GM12878 (cell line): ENCODE measurements at regions not wholly inside any gene's neighbourhood (a gene's known extent, or its start where the extent isn't known, plus 50 kb on each side); places are given as distances from the start of the nearest gene placed in this dataset.

ENCODE experiments used
- ATAC-seq: fragments of 200-7000 bp; cut with Tn5 transposase; 3 replicates; pipeline ENCODE4 v1.9.1; 2020; ENCODE audit warnings: mild to moderate bottlenecking, moderate library complexity
- BruUV-seq: library from RNA; stranded (reverse); fragments of 400-500 nt; replicated peaks from 2 replicates; lab custom pipeline; 2021; lab: Mats Ljungman, UMichigan
- CTCF ChIA-PET: fragments of 300-600 bp; sonication (Branson Sonifier 250); formaldehyde crosslinking; extraction: SDS; loops from one replicate; lab custom pipeline; 2021; ENCODE audit warnings: inconsistent platforms; lab: Yijun Ruan, JAX
- POLR2A ChIA-PET: fragments of 350-600 bp; formaldehyde crosslinking; extraction: SDS; loops from one replicate; lab custom pipeline; 2021; ENCODE audit warnings: inconsistent platforms; lab: Charles Lee
- RAD21 ChIA-PET: fragments of 300-600 bp; sonication (Branson Sonifier 250); formaldehyde crosslinking; loops from one replicate; lab custom pipeline; 2023; ENCODE audit warnings: antibody characterized with exemption; ENCODE audit not compliant: unreplicated experiment; lab: Charles Lee
- SMC1A ChIA-PET: fragments of 300-600 bp; sonication (Branson Sonifier 250); formaldehyde crosslinking; loops from one replicate; lab custom pipeline; 2023; ENCODE audit not compliant: unreplicated experiment, uncharacterized antibody; lab: Charles Lee
- DNase-seq: peaks from one replicate; pipeline ENCODE4 v3.0.0-alpha.2; 2011; ENCODE audit warnings: low read depth, low spot score
- FAIRE-seq: peaks from 3 replicates; lab custom pipeline; 2011; peaks lifted over from hg19 to GRCh38; lab: Jason Lieb, UNC
- H2AFZ ChIP-seq: 2 replicates; pipeline ENCODE4 v1.6.0; 2011; ENCODE audit warnings: low read depth, low read length, control low read depth; ENCODE audit not compliant: control insufficient read depth
- H3K27ac ChIP-seq: 2 replicates; pipeline ENCODE4 v1.5.1; 2011; ENCODE audit warnings: control low read depth; ENCODE audit not compliant: control insufficient read depth, insufficient read depth
- H3K27me3 ChIP-seq, 2 experiments: replicated peaks in 1 of 2; 2 replicates each; pipeline versions ENCODE4 v1.6.0 to v1.6.1; 2011; ENCODE audit warnings: low read length in 1 of 2; ENCODE audit not compliant: control insufficient read depth in 2 of 2, insufficient read depth in 2 of 2
- H3K36me3 ChIP-seq, 2 experiments: 2 replicates each; pipeline ENCODE4 v1.5.1; 2011; ENCODE audit warnings: low read length in 1 of 2; ENCODE audit not compliant: control insufficient read depth in 2 of 2, insufficient read depth in 2 of 2
- H3K4me1 ChIP-seq: 2 replicates; pipeline ENCODE4 v1.6.1; 2011; ENCODE audit warnings: mild to moderate bottlenecking, low read length, moderate library complexity, mixed read lengths; ENCODE audit not compliant: control insufficient read depth, insufficient read depth
- H3K4me2 ChIP-seq: 2 replicates; pipeline ENCODE4 v1.6.0; 2011; ENCODE audit warnings: control low read depth; ENCODE audit not compliant: control insufficient read depth, insufficient read depth
- H3K4me3 ChIP-seq: fragments of 200-600 bp; sonication (generic); 2 replicates; pipeline ENCODE4 v1.5.1; 2016
- H3K79me2 ChIP-seq: 2 replicates; pipeline ENCODE4 v1.6.0; 2011; ENCODE audit warnings: low read length; ENCODE audit not compliant: control insufficient read depth, insufficient read depth
- H3K9ac ChIP-seq: 2 replicates; pipeline ENCODE4 v1.8.0; 2011; ENCODE audit warnings: low read length, control low read depth, mixed read lengths; ENCODE audit not compliant: control insufficient read depth, insufficient read depth
- H3K9me3 ChIP-seq: replicated peaks from 3 replicates; pipeline ENCODE4 v1.5.1; 2011; ENCODE audit warnings: mild to moderate bottlenecking, low read length; ENCODE audit not compliant: control insufficient read depth, insufficient read depth
- H4K20me1 ChIP-seq: 2 replicates; pipeline ENCODE4 v1.6.0; 2011; ENCODE audit not compliant: control insufficient read depth, insufficient read depth
- ATF7 ChIP-seq: fragments of 450-650 bp; IDR thresholded peaks from 2 replicates; pipeline ENCODE4 v1.6.1; 2016; ENCODE audit warnings: low read depth, mild to moderate bottlenecking
- BRCA1 ChIP-seq: IDR thresholded peaks from 2 replicates; pipeline ENCODE4 v1.6.1; 2011; ENCODE audit warnings: low read depth, low read length, improper control_type of control experiment
- CEBPB ChIP-seq, 2 experiments: fragments of 150-350 bp in 1 of 2; IDR thresholded peaks; 2 replicates each; pipeline ENCODE4 v1.6.1; 2012 to 2014; ENCODE audit warnings: low read depth in 2 of 2, low read length in 2 of 2, borderline replicate concordance in 1 of 2, inconsistent platforms in 1 of 2
- HDGF ChIP-seq: fragments of 450-650 bp; IDR thresholded peaks from 2 replicates; pipeline ENCODE4 v1.6.1; 2016; ENCODE audit warnings: antibody characterized with exemption
- IRF5 ChIP-seq: fragments of 450-650 bp; IDR thresholded peaks from 2 replicates; pipeline ENCODE4 v1.6.1; 2017; ENCODE audit warnings: borderline replicate concordance
- NFXL1 ChIP-seq: fragments of 450-650 bp; IDR thresholded peaks from 2 replicates; pipeline ENCODE4 v1.6.1; 2017; ENCODE audit warnings: antibody characterized with exemption, mild to moderate bottlenecking, borderline replicate concordance
- NFYA ChIP-seq: IDR thresholded peaks from 2 replicates; pipeline ENCODE4 v1.6.1; 2011; ENCODE audit warnings: low read depth, mild to moderate bottlenecking, low read length, improper control_type of control experiment, borderline replicate concordance
- NKRF ChIP-seq: fragments of 450-650 bp; conservative IDR thresholded peaks from 2 replicates; pipeline ENCODE4 v1.6.1; 2017; ENCODE audit warnings: mild to moderate bottlenecking, moderate library complexity
- SREBF1 ChIP-seq: IDR thresholded peaks from 2 replicates; pipeline ENCODE4 v1.6.1; 2012; ENCODE audit warnings: mild to moderate bottlenecking, low read length
- SRF ChIP-seq, 2 experiments: IDR thresholded peaks; 2 replicates each; pipeline ENCODE4 v1.6.1; 2011; ENCODE audit warnings: low read depth in 2 of 2, low read length in 2 of 2, mild to moderate bottlenecking in 1 of 2, moderate library complexity in 1 of 2
- WGBS: methylation state at CpG from one replicate; pipeline ENCODE4 v1.1.6; 2016; ENCODE audit warnings: low lambda C conversion rate; ENCODE audit not compliant: insufficient replicate concordance, insufficient coverage; ENCODE audit errors: missing lambda C conversion rate; 5-methylcytosine and 5-hydroxymethylcytosine counted together
- in situ Hi-C: fragments of 300-500 bp; cut with MboI; formaldehyde crosslinking; loops from 9 replicates; pipeline ENCODE4 v1.14.3; 2018; ENCODE audit warnings: mixed read lengths
- intact Hi-C: fragments of 100-400 bp; cut with micrococcal nuclease; formaldehyde crosslinking; loops from one replicate; pipeline ENCODE4 v1.14.2; 2022; ENCODE audit not compliant: unreplicated experiment

GRCh38 chr15:77782691-77783090 is 150.0 kb upstream of the LINGO1 start:
- Histone ChIP-seq H2AFZ (no peak overlapping the region), H3K9ac (no peak overlapping the region), H3K9me3 (no peaks in the 10 kb centered on the region; the same call in 2 of the 3 replicates), H3K4me2 (no peak overlapping the region), H3K27me3 (no peaks in the 10 kb centered on the region; a peak in 1 of 4 replicates), H3K36me3 (no peaks in the 10 kb centered on the region), H3K4me1 (no peaks in the 10 kb centered on the region), H4K20me1 (no peaks in the 10 kb centered on the region), H3K4me3 (no peak overlapping the region), H3K79me2 (no peaks in the 10 kb centered on the region), H3K27ac (no peak overlapping the region)
- no peak for FAIRE-seq
- ATAC-seq, result no peak
- CTCF ChIA-PET, result no interaction called here
- no TSS peak for BruUV-seq
- RAD21 ChIA-PET, result no interaction called here
- 7% methylated on average over 4 of the region's 4 CpGs for WGBS
- POLR2A ChIA-PET, result no interaction called here
- in situ Hi-C loops, result no loop called here
- no peak for TF ChIP-seq NKRF
- no peak for TF ChIP-seq NFXL1
- TF ChIP-seq HDGF, result no peak
- no peak for TF ChIP-seq CEBPB (IDR thresholded peaks at IDR 0.05; ENCODE audit: borderline replicate concordance in 1 of 2, low read depth in 2 of 2, low read length in 2 of 2)
- no peak for TF ChIP-seq SREBF1
- no peak for TF ChIP-seq BRCA1
- TF ChIP-seq ATF7, result no peak
- no peak for TF ChIP-seq SRF (IDR thresholded peaks at IDR 0.05; ENCODE audit: low read depth in 2 of 2, low read length in 2 of 2)
- TF ChIP-seq NFYA, result no peak
- TF ChIP-seq IRF5, result no peak
- DNase-seq, result no peak
- intact Hi-C loops, result no loop called here
- SMC1A ChIA-PET, result no interaction called here
